ENCODE measurements at regions not wholly inside any gene's neighbourhood (a gene's known extent, or its start where the extent isn't known, plus 50 kb on each side); places are given as distances from the start of the nearest gene placed in this dataset.

DNA sequence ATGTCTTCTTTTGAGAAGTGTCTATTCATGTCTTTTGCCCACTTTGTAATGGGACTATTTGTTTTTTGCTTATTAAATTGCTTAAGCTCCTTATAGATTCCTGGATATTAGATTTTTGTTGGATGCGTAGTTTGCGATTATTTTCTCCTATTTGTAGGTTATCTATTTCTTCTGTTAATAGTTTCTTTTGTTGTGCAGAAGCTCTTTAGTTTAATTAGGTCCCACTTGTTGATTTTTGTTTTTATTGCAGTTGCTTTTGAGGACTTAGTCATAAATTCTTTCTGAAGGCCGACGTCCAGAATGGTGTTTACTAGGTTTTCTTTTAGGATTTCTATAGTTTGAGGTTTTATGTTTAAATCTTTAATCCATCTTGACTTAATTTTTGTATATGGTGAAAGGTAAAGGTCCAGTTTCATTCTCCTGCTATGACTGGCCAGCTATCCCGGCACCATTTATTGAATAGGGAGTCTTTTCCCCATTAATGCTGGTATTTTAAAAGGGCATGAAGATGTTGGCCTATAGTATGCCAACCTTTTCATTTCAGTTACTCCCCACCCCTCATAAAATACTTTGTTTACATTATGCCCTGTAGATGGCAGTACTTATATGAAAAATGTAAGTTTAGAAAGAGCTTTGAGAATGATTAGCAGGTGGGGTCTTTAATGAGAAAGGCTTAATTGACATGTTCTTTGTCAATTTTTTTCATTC is 62.9 kb upstream of the PSMA6 start:
- H3K79me2 ChIP-seq, result peaks cover 2% of the 10 kb centered on the region
- H3K4me2 ChIP-seq (ENCODE audit: low read length), result no peak overlapping the region
- H3K36me3 ChIP-seq (ENCODE audit: control insufficient read depth, insufficient read depth, low read length), result no peaks in the 10 kb centered on the region
- H2AFZ ChIP-seq, result no peak overlapping the region
- no peak overlapping the region for H3K27ac ChIP-seq
- TF ChIP-seq, protein P1, sequence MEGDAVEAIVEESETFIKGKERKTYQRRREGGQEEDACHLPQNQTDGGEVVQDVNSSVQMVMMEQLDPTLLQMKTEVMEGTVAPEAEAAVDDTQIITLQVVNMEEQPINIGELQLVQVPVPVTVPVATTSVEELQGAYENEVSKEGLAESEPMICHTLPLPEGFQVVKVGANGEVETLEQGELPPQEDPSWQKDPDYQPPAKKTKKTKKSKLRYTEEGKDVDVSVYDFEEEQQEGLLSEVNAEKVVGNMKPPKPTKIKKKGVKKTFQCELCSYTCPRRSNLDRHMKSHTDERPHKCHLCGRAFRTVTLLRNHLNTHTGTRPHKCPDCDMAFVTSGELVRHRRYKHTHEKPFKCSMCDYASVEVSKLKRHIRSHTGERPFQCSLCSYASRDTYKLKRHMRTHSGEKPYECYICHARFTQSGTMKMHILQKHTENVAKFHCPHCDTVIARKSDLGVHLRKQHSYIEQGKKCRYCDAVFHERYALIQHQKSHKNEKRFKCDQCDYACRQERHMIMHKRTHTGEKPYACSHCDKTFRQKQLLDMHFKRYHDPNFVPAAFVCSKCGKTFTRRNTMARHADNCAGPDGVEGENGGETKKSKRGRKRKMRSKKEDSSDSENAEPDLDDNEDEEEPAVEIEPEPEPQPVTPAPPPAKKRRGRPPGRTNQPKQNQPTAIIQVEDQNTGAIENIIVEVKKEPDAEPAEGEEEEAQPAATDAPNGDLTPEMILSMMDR (IDR thresholded peaks at IDR 0.05), result no peak
- no peaks in the 10 kb centered on the region for H3K9me3 ChIP-seq (ENCODE audit: control insufficient read depth, low read length)
- no peak overlapping the region for H3K4me3 ChIP-seq (ENCODE audit: low read depth, low read length)
- H3K4me1 ChIP-seq, result no peaks in the 10 kb centered on the region
- H3K27me3 ChIP-seq (ENCODE audit: control insufficient read depth, insufficient read depth, low read length), result no peaks in the 10 kb centered on the region
- H3K9ac ChIP-seq, result no peak overlapping the region

DNA sequence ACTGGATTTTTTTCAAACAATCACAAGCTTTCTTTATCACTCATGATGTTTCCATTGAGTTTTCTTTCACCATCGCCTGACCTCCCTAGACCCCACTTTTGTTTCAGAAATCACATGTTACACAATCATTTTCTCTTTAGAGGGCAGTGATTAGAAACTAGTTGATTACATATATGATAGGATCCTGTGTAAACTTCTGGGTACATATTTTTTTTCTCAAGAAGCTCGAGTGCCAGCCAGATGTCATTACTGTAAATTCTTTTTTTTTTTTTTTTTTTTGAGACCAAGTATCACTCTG is 62.4 kb upstream of the PSMA6 start:
- Histone ChIP-seq H3K4me1 (no peaks in the 10 kb centered on the region), H3K4me2 (ENCODE audit: low read length) (no peak overlapping the region), H3K9ac (no peak overlapping the region), H3K9me3 (ENCODE audit: control insufficient read depth, low read length) (no peaks in the 10 kb centered on the region), H3K79me2 (peaks cover 2% of the 10 kb centered on the region), H3K36me3 (ENCODE audit: control insufficient read depth, insufficient read depth, low read length) (no peaks in the 10 kb centered on the region), H2AFZ (no peak overlapping the region), H3K27me3 (ENCODE audit: control insufficient read depth, insufficient read depth, low read length) (no peaks in the 10 kb centered on the region), H3K4me3 (ENCODE audit: low read depth, low read length) (no peak overlapping the region), H3K27ac (no peak overlapping the region)
- TF ChIP-seq, protein P1 (IDR thresholded peaks at IDR 0.05), result no peak

DNA sequence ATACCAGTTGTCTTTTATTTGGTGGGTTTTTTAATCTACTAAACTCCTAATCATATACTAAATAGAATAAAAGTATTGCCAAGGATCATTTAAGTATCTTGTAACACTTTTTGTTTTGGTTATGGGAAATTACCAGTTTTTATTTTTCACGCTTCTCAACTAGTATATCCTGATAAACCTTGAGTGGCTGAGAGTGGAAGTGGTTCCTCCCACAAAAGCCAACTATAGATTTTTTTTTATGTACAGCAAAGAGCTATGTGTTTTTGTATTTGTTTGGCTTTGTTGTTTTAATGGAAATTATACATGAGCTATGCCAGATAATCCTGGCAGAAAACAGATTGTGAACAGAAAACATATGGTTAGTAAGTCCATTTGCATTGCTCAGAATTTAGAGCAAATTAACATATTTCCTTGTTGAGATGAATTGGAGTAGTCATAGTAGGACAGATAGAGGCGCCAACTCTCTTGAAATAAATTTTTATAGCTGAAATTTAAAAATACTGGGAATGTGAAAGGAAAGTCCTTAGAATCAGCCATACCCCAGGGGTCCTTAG is 60.9 kb upstream of the PSMA6 start:
- Histone ChIP-seq H3K9me3 (ENCODE audit: control insufficient read depth, low read length) (no peaks in the 10 kb centered on the region), H3K27ac (no peak overlapping the region), H3K4me2 (ENCODE audit: low read length) (no peak overlapping the region), H3K27me3 (ENCODE audit: control insufficient read depth, insufficient read depth, low read length) (no peaks in the 10 kb centered on the region), H3K4me3 (ENCODE audit: low read depth, low read length) (no peak overlapping the region), H3K79me2 (peaks cover 2% of the 10 kb centered on the region), H2AFZ (no peak overlapping the region), H3K4me1 (no peaks in the 10 kb centered on the region), H3K36me3 (ENCODE audit: control insufficient read depth, insufficient read depth, low read length) (no peaks in the 10 kb centered on the region), H3K9ac (no peak overlapping the region)
- TF ChIP-seq, protein P1 (IDR thresholded peaks at IDR 0.05), result no peak

DNA sequence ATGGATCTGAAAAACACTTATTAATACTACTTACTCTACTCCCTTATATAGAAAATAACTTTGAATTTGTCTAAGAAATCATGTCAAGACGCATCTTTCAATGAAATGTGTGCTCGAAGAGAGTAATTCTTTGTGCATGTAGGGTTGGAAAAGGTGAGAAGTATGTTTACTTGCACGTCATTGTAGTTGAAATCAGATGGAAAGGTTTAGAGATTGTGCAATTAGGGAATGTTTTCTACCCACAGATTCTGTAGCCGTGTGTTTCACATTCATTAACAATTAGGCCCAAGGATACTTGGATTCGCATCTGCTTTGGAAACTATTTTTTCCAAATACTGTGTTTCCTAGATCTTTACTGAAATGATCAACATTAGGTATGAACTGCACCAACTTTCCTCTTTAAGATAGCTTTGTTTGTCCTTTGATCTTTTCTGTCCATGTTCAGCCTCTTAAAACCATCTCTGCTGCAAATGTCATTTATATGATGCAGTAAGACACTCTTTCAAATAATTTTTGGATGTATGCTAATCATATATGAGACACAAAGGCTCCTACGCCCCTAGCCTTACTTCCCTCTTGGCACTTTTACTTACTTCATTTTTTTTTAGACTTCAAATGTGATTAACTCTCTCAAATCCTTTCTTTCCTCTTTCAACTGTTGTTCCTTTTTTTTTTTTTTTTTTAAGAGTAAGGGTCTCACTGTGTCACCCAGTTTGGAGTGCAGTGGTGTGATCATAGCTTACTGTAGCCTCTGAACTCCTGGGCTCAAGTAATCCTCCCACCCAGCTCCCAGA is 58.0 kb upstream of the PSMA6 start:
- Histone ChIP-seq H3K79me2 (peaks cover 2% of the 10 kb centered on the region), H3K27ac (no peak overlapping the region), H2AFZ (no peak overlapping the region), H3K9me3 (ENCODE audit: control insufficient read depth, low read length) (no peaks in the 10 kb centered on the region), H3K4me1 (no peaks in the 10 kb centered on the region), H3K4me2 (ENCODE audit: low read length) (no peak overlapping the region), H3K27me3 (ENCODE audit: control insufficient read depth, insufficient read depth, low read length) (no peaks in the 10 kb centered on the region), H3K36me3 (ENCODE audit: control insufficient read depth, insufficient read depth, low read length) (no peaks in the 10 kb centered on the region), H3K9ac (no peak overlapping the region), H3K4me3 (ENCODE audit: low read depth, low read length) (no peak overlapping the region)
- TF ChIP-seq, protein P1 (IDR thresholded peaks at IDR 0.05), result no peak
